Right atrium auricular region (tissue), 2 donors: ENCODE measurements at regions not wholly inside any gene's neighbourhood (a gene's known extent, or its start where the extent isn't known, plus 50 kb on each side); places are given as distances from the start of the nearest gene placed in this dataset.

Experiments
- DNase-seq: peaks from one replicate; pipeline ENCODE4 v3.0.0-alpha.2; 2019; ENCODE audit warnings: low spot score
- H3K27ac ChIP-seq, 2 donors: fragments of 200-600 bp; sonication (generic); 1 replicate in 1 of 2; 2 replicates in 1 of 2; pipeline ENCODE4 v1.5.1; 2016 to 2019
- H3K27me3 ChIP-seq, 2 donors: fragments of 200-600 bp; sonication (generic); one replicate each; pipeline versions ENCODE4 v1.5.1 to v1.6.0; 2017 to 2019
- H3K36me3 ChIP-seq: fragments of 200-600 bp; sonication (generic); one replicate; pipeline ENCODE4 v1.5.1; 2016
- H3K4me1 ChIP-seq, 2 donors: fragments of 200-600 bp; sonication (generic); one replicate each; pipeline versions ENCODE4 v1.5.1 to v1.6.0; 2017 to 2019
- H3K4me3 ChIP-seq, 2 donors: fragments of 200-600 bp; sonication (generic); 1 replicate in 1 of 2; 2 replicates in 1 of 2; pipeline ENCODE4 v1.5.1; 2017 to 2019; ENCODE audit warnings: mild to moderate bottlenecking in 1 of 2, moderate library complexity in 1 of 2
- H3K9me3 ChIP-seq, 2 donors: fragments of 200-600 bp; sonication (generic); one replicate each; pipeline ENCODE4 v1.5.1; 2019
- CTCF ChIP-seq, 2 donors: fragments of 200-600 bp; sonication (generic); IDR thresholded peaks; one replicate each; pipeline ENCODE4 v1.5.1; 2019; ENCODE audit warnings: antibody characterized with exemption in 2 of 2

- H3K27me3 ChIP-seq = no peaks in the 10 kb centered on the region
- H3K27ac ChIP-seq = no peak overlapping the region
- no peaks in the 10 kb centered on the region for H3K9me3 ChIP-seq
- TF ChIP-seq CTCF (IDR thresholded peaks at IDR 0.05) = no peak
- no peak overlapping the region for H3K4me3 ChIP-seq
- no peaks in the 10 kb centered on the region for H3K36me3 ChIP-seq
- peaks cover 0 to 6% of the 10 kb centered on the region in 2 donors for H3K4me1 ChIP-seq
- no peak for DNase-seq
Observed at GRCh38 chr1:243926299-243926698, 76.3 kb upstream of the AKT3 start.

- no peak for DNase-seq
- no peaks in the 10 kb centered on the region for H3K27me3 ChIP-seq
- no peak overlapping the region for H3K27ac ChIP-seq
- H3K36me3 ChIP-seq = no peaks in the 10 kb centered on the region
- H3K4me1 ChIP-seq = peaks cover 0 to 6% of the 10 kb centered on the region in 2 donors
- no peak overlapping the region for H3K4me3 ChIP-seq
- H3K9me3 ChIP-seq = no peaks in the 10 kb centered on the region
- no peak for TF ChIP-seq CTCF (IDR thresholded peaks at IDR 0.05)
Observed at GRCh38 chr1:243924588-243925349, 74.7 kb upstream of the AKT3 start.

DNA sequence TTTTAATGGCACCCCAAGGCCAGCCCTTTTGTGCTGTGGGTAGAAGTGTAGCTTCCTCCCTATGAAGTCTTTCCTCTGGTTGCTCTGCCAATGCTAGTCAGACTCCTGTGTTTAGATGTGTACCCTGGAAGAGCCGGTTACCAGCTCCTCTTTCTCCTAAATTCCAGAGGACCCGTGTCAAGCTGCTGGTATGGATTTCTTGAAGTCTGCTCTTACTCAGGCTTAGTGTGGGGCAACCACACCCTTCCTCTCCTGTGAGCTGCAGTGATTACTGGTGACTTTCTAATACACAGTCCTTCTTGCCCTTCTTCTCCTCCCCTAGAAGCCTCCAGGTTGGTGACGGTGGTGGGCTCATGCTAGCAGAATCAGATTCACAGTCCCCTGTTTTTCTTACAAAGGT is 74.1 kb upstream of the AKT3 start:
- H3K27me3 ChIP-seq = no peaks in the 10 kb centered on the region
- no peak for TF ChIP-seq CTCF (IDR thresholded peaks at IDR 0.05)
- peaks cover 0 to 6% of the 10 kb centered on the region in 2 donors for H3K4me1 ChIP-seq
- DNase-seq = no peak
- no peaks in the 10 kb centered on the region for H3K9me3 ChIP-seq
- H3K4me3 ChIP-seq = no peak overlapping the region
- no peak overlapping the region for H3K27ac ChIP-seq
- H3K36me3 ChIP-seq = no peaks in the 10 kb centered on the region

DNA sequence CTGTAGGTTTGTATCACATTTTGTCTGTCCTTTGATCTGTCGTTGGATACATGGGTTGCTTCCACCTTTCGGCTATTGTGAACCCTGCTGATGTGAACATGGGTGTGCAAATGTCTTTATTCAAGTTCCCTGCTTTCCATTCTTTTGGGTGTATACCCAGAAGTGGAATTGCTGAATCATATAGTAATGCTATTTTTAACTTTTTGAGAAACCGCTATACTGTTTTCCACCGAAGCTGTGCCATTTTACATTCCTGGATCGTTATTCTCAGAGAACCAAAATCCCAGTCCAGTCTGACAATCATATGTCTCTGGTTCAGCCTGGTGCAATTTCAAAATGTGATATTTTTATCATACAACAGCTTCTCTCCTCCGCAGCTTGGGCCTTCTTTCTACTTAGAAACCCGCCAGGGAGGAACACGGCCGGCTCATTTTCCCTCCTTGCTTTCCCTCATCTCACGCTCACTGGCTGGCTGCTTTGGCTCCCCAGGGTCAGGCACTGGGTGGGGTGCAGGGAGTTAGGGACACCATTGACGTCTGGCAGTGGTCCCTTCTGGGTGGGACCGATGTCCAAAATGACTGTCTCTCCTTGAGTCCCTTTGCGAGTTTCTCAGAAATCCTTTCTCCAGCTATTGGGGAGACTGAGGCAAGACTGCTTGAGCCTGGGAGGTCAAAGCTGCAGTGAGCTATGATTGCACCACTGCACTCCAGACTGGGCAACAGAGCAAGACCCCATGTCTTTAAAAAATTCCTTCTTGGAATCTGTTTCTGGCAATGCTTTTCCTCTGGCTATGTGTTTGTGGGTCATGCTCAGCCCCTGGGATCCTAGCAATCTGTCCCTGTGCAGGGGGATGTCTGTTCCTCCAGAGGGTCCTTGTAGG is 73.5 kb upstream of the AKT3 start:
- no peak for DNase-seq

DNA sequence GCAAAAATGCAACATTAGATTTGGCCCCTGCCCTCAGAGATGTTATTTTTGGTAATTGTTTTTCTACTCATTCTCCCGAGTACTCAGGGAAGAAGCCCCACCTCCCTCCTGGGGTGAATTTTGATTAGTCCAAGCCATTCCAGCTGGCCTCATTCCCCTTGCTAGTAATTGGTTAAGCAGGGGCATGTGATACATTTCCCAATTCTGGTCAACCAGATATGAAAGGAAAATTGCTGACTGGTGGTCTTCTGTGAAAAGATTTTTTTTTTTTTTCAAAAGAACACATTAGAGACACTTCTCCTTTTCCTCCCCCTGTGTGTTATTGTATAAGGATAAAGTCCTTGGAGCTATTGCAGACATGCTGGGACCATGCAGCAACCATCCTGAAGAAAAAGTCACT is 71.1 kb upstream of the AKT3 start:
- H3K9me3 ChIP-seq = no peaks in the 10 kb centered on the region
- TF ChIP-seq CTCF (IDR thresholded peaks at IDR 0.05) = no peak
- H3K4me1 ChIP-seq = peaks cover 0 to 23% of the 10 kb centered on the region in 2 donors
- no peak overlapping the region for H3K4me3 ChIP-seq
- no peak overlapping the region for H3K27ac ChIP-seq
- DNase-seq = no peak
- no peaks in the 10 kb centered on the region for H3K27me3 ChIP-seq
- H3K36me3 ChIP-seq = no peaks in the 10 kb centered on the region

More for the DNA sequence above, 73.5 kb upstream of the AKT3 start:
- Histone ChIP-seq H3K36me3 (no peaks in the 10 kb centered on the region), H3K9me3 (no peaks in the 10 kb centered on the region), H3K4me1 (peaks cover 0 to 7% of the 10 kb centered on the region in 2 donors), H3K27ac (no peak overlapping the region), H3K4me3 (no peak overlapping the region), H3K27me3 (no peaks in the 10 kb centered on the region)
- no peak for TF ChIP-seq CTCF (IDR thresholded peaks at IDR 0.05)
